ENCODE measurements at regions not wholly inside any gene's neighbourhood (a gene's known extent, or its start where the extent isn't known, plus 50 kb on each side); places are given as distances from the start of the nearest gene placed in this dataset.
"Not testable (repeated sequence)": the region's sequence is repeated elsewhere in the genome, so short reads cannot be mapped to it uniquely, and the experiment has no call there.

GRCh38 chr3:75431120-75431519, 233.0 kb upstream of the FRG2C start:
- Histone ChIP-seq H3K36me3 (ENCODE audit: control insufficient read depth in 5 of 5, insufficient read depth in 5 of 5, low read length in 5 of 5) (peaks cover 0 to 21% (median 5%) of the 10 kb centered on the region in 5 donors), H3K4me1 (ENCODE audit: control insufficient read depth in 5 of 5, insufficient read depth in 5 of 5, low read length in 5 of 5) (peaks cover under 1 to 26% (median 15%) of the 10 kb centered on the region in 5 donors)
- not testable (repeated sequence) for H3K9me3 ChIP-seq (ENCODE audit: control insufficient read depth in 5 of 5, low read length in 5 of 5); H3K27ac ChIP-seq (ENCODE audit: low read depth, low read length); H3K27me3 ChIP-seq (ENCODE audit: control insufficient read depth in 5 of 5, insufficient read depth in 4 of 5, low read length in 5 of 5); H3K4me3 ChIP-seq (ENCODE audit: low read depth in 1 of 5, low read length in 5 of 5); H3K9ac ChIP-seq (ENCODE audit: low read length in 5 of 5)

DNA sequence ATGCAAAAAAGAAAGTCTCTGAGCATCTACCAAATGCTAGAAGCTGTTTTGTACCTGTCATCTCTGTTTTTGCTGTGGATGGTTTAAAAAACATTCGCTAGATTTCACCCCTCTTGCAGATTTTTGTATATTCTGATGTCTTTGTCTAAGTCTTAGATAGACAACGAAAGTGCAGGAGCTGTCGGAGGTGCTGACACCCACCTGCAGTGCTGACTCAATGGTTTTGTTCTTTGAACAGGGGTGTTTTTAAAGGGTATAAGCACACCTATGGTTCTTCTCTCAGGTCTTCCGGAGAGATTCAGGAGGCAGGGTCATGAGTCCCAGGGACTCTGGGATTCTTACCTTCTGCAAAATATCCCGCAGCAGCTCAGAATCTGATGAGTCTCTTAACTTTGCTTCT, 231.7 kb upstream of the FRG2C start:
- H3K9ac ChIP-seq (ENCODE audit: low read length in 5 of 5); H3K4me3 ChIP-seq (ENCODE audit: low read depth in 1 of 5, low read length in 5 of 5); H3K9me3 ChIP-seq (ENCODE audit: control insufficient read depth in 5 of 5, low read length in 5 of 5); H3K27me3 ChIP-seq (ENCODE audit: control insufficient read depth in 5 of 5, insufficient read depth in 4 of 5, low read length in 5 of 5); H3K27ac ChIP-seq (ENCODE audit: low read depth, low read length): not testable (repeated sequence)
- H3K36me3 ChIP-seq (ENCODE audit: control insufficient read depth in 5 of 5, insufficient read depth in 5 of 5, low read length in 5 of 5) = peaks cover 0 to 15% (median 4%) of the 10 kb centered on the region in 5 donors
- H3K4me1 ChIP-seq (ENCODE audit: control insufficient read depth in 5 of 5, insufficient read depth in 5 of 5, low read length in 5 of 5) = peaks cover 1 to 28% (median 18%) of the 10 kb centered on the region in 5 donors

GRCh38 chr3:75432885-75433284, 231.2 kb upstream of the FRG2C start:
- not testable (repeated sequence) for H3K27me3 ChIP-seq (ENCODE audit: control insufficient read depth in 5 of 5, insufficient read depth in 4 of 5, low read length in 5 of 5); H3K9me3 ChIP-seq (ENCODE audit: control insufficient read depth in 5 of 5, low read length in 5 of 5); H3K4me3 ChIP-seq (ENCODE audit: low read depth in 1 of 5, low read length in 5 of 5)
- Histone ChIP-seq H3K9ac (ENCODE audit: low read length in 5 of 5) (peak overlapping the region in 1 of 5 donors; percentile 21), H3K4me1 (ENCODE audit: control insufficient read depth in 5 of 5, insufficient read depth in 5 of 5, low read length in 5 of 5) (peaks cover 1 to 28% (median 18%) of the 10 kb centered on the region in 5 donors), H3K36me3 (ENCODE audit: control insufficient read depth in 5 of 5, insufficient read depth in 5 of 5, low read length in 5 of 5) (peaks cover 0 to 11% (median under 1%) of the 10 kb centered on the region in 5 donors), H3K27ac (ENCODE audit: low read depth, low read length) (peak overlapping the region; percentile 89)

DNA sequence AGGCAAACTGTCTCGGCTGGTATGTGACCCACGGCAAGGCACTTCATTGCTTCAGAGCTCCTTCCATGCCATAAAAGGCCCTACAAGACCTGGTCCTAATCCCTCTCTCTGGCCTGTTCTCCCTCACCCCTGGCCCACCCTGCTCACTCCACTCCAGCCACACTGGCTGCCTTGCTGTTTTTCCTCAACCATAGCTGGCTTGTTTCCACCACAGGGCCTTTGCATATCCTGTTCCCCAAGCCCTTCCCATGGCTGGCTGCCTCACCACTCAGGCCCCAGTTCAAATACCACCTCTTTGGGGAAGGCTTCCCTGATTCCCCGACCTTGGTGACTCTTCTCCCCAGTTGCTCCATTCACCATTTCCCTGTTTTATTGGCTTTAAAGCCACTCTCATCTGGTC, 230.8 kb upstream of the FRG2C start:
- Histone ChIP-seq H3K9ac (ENCODE audit: low read length in 5 of 5) (peak overlapping the region in 1 of 5 donors; percentile 21), H3K27ac (ENCODE audit: low read depth, low read length) (peak overlapping the region; percentile 89), H3K4me1 (ENCODE audit: control insufficient read depth in 5 of 5, insufficient read depth in 5 of 5, low read length in 5 of 5) (peaks cover 1 to 28% (median 18%) of the 10 kb centered on the region in 5 donors)
- not testable (repeated sequence) for H3K4me3 ChIP-seq (ENCODE audit: low read depth in 1 of 5, low read length in 5 of 5); H3K27me3 ChIP-seq (ENCODE audit: control insufficient read depth in 5 of 5, insufficient read depth in 4 of 5, low read length in 5 of 5); H3K36me3 ChIP-seq (ENCODE audit: control insufficient read depth in 5 of 5, insufficient read depth in 5 of 5, low read length in 5 of 5); H3K9me3 ChIP-seq (ENCODE audit: control insufficient read depth in 5 of 5, low read length in 5 of 5)

- Histone ChIP-seq H3K9ac (ENCODE audit: low read length in 5 of 5) (peak overlapping the region in 4 of 5 donors; percentile 37 to 71 (median 54)), H3K4me3 (ENCODE audit: low read depth in 1 of 5, low read length in 5 of 5) (peak overlapping the region; percentile 39 to 74 (median 59)), H3K4me1 (ENCODE audit: control insufficient read depth in 5 of 5, insufficient read depth in 5 of 5, low read length in 5 of 5) (peaks cover 1 to 28% (median 18%) of the 10 kb centered on the region in 5 donors), H3K27ac (ENCODE audit: low read depth, low read length) (peak overlapping the region; percentile 89)
- not testable (repeated sequence) for H3K36me3 ChIP-seq (ENCODE audit: control insufficient read depth in 5 of 5, insufficient read depth in 5 of 5, low read length in 5 of 5); H3K9me3 ChIP-seq (ENCODE audit: control insufficient read depth in 5 of 5, low read length in 5 of 5); H3K27me3 ChIP-seq (ENCODE audit: control insufficient read depth in 5 of 5, insufficient read depth in 4 of 5, low read length in 5 of 5)
These were observed 229.7 kb upstream of the FRG2C start for GRCh38 chr3:75434276-75434912.

GRCh38 chr3:75434913-75435793, 229.0 kb upstream of the FRG2C start:
- Histone ChIP-seq H3K27ac (ENCODE audit: low read depth, low read length) (peak overlapping the region; percentile 89), H3K9ac (ENCODE audit: low read length in 5 of 5) (peak overlapping the region in 4 of 5 donors; percentile 37 to 75 (median 62)), H3K4me1 (ENCODE audit: control insufficient read depth in 5 of 5, insufficient read depth in 5 of 5, low read length in 5 of 5) (peaks cover 1 to 28% (median 18%) of the 10 kb centered on the region in 5 donors), H3K4me3 (ENCODE audit: low read depth in 1 of 5, low read length in 5 of 5) (peak overlapping the region in 4 of 5 donors; percentile 64 to 76 (median 70))
- not testable (repeated sequence) for H3K27me3 ChIP-seq (ENCODE audit: control insufficient read depth in 5 of 5, insufficient read depth in 4 of 5, low read length in 5 of 5); H3K36me3 ChIP-seq (ENCODE audit: control insufficient read depth in 5 of 5, insufficient read depth in 5 of 5, low read length in 5 of 5); H3K9me3 ChIP-seq (ENCODE audit: control insufficient read depth in 5 of 5, low read length in 5 of 5)

GRCh38 chr3:75435794-75436400, 228.2 kb upstream of the FRG2C start:
- not testable (repeated sequence) for H3K9me3 ChIP-seq (ENCODE audit: control insufficient read depth in 5 of 5, low read length in 5 of 5); H3K36me3 ChIP-seq (ENCODE audit: control insufficient read depth in 5 of 5, insufficient read depth in 5 of 5, low read length in 5 of 5); H3K27me3 ChIP-seq (ENCODE audit: control insufficient read depth in 5 of 5, insufficient read depth in 4 of 5, low read length in 5 of 5)
- Histone ChIP-seq H3K4me1 (ENCODE audit: control insufficient read depth in 5 of 5, insufficient read depth in 5 of 5, low read length in 5 of 5) (peaks cover 1 to 28% (median 18%) of the 10 kb centered on the region in 5 donors), H3K4me3 (ENCODE audit: low read depth in 1 of 5, low read length in 5 of 5) (peak overlapping the region; percentile 64 to 76 (median 67)), H3K27ac (ENCODE audit: low read depth, low read length) (peak overlapping the region; percentile 30), H3K9ac (ENCODE audit: low read length in 5 of 5) (peak overlapping the region in 3 of 5 donors; percentile 47 to 75 (median 62))

DNA sequence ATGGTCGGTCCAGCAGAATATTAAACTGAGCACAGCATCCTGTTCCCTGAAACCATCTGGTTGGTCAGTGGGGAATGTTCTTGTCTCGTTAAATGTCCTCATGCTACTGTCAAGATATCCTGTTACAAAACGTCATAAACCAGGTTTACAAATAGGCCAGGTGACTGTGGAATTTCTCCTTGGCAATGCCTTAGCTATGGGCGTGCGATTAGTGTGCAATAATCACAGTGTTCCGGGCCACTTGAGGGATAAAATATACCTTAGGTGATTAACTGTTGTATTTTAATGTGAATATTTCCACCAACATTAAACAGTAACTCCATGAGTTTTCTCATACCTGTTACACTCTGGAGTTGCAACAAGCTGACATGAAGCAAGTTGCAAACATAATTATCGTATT, 223.1 kb upstream of the FRG2C start:
- not testable (repeated sequence) for H3K27me3 ChIP-seq (ENCODE audit: control insufficient read depth in 5 of 5, insufficient read depth in 4 of 5, low read length in 5 of 5); H3K4me1 ChIP-seq (ENCODE audit: control insufficient read depth in 5 of 5, insufficient read depth in 5 of 5, low read length in 5 of 5); H3K27ac ChIP-seq (ENCODE audit: low read depth, low read length); H3K9me3 ChIP-seq (ENCODE audit: control insufficient read depth in 5 of 5, low read length in 5 of 5); H3K9ac ChIP-seq (ENCODE audit: low read length in 5 of 5); H3K36me3 ChIP-seq (ENCODE audit: control insufficient read depth in 5 of 5, insufficient read depth in 5 of 5, low read length in 5 of 5); H3K4me3 ChIP-seq (ENCODE audit: low read depth in 1 of 5, low read length in 5 of 5)

- not testable (repeated sequence) for H3K9ac ChIP-seq (ENCODE audit: low read length in 5 of 5); H3K27ac ChIP-seq (ENCODE audit: low read depth, low read length); H3K36me3 ChIP-seq (ENCODE audit: control insufficient read depth in 5 of 5, insufficient read depth in 5 of 5, low read length in 5 of 5); H3K4me1 ChIP-seq (ENCODE audit: control insufficient read depth in 5 of 5, insufficient read depth in 5 of 5, low read length in 5 of 5); H3K4me3 ChIP-seq (ENCODE audit: low read depth in 1 of 5, low read length in 5 of 5); H3K27me3 ChIP-seq (ENCODE audit: control insufficient read depth in 5 of 5, insufficient read depth in 4 of 5, low read length in 5 of 5); H3K9me3 ChIP-seq (ENCODE audit: control insufficient read depth in 5 of 5, low read length in 5 of 5)
These were observed 219.5 kb upstream of the FRG2C start for GRCh38 chr3:75444634-75445033.

DNA sequence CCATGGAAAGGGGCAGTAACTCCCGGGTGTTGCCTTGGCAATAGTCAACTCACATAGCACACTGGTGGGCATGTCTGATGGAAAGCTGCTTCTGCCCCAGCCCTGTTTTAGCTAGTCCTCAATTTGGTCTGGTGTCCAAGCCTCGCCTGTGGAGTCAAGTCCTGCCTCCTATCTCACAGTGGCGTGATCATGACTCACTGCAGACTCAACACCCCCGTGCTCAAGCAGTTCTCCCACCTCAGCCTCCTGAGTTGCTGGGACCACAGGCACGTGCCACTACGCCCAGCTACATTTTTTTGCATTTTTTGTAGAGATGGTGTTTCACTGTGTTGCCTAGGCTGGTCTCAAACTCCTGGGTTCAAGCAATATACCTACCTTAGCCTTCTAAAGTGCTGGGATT, 218.9 kb upstream of the FRG2C start:
- not testable (repeated sequence) for H3K27ac ChIP-seq (ENCODE audit: low read depth, low read length)

More for the DNA sequence above, 218.9 kb upstream of the FRG2C start:
- not testable (repeated sequence) for H3K27me3 ChIP-seq (ENCODE audit: control insufficient read depth in 5 of 5, insufficient read depth in 4 of 5, low read length in 5 of 5); H3K9me3 ChIP-seq (ENCODE audit: control insufficient read depth in 5 of 5, low read length in 5 of 5); H3K4me3 ChIP-seq (ENCODE audit: low read depth in 1 of 5, low read length in 5 of 5); H3K4me1 ChIP-seq (ENCODE audit: control insufficient read depth in 5 of 5, insufficient read depth in 5 of 5, low read length in 5 of 5); H3K9ac ChIP-seq (ENCODE audit: low read length in 5 of 5); H3K36me3 ChIP-seq (ENCODE audit: control insufficient read depth in 5 of 5, insufficient read depth in 5 of 5, low read length in 5 of 5)
